GM12878 (cell line): ENCODE measurements at regions not wholly inside any gene's neighbourhood (a gene's known extent, or its start where the extent isn't known, plus 50 kb on each side); places are given as distances from the start of the nearest gene placed in this dataset.

ENCODE experiments used
- ATAC-seq: fragments of 200-7000 bp; cut with Tn5 transposase; 3 replicates; pipeline ENCODE4 v1.9.1; 2020; ENCODE audit warnings: mild to moderate bottlenecking, moderate library complexity
- BruUV-seq: library from RNA; stranded (reverse); fragments of 400-500 nt; replicated peaks from 2 replicates; lab custom pipeline; 2021; lab: Mats Ljungman, UMichigan
- CTCF ChIA-PET: fragments of 300-600 bp; sonication (Branson Sonifier 250); formaldehyde crosslinking; extraction: SDS; loops from one replicate; lab custom pipeline; 2021; ENCODE audit warnings: inconsistent platforms; lab: Yijun Ruan, JAX
- POLR2A ChIA-PET: fragments of 350-600 bp; formaldehyde crosslinking; extraction: SDS; loops from one replicate; lab custom pipeline; 2021; ENCODE audit warnings: inconsistent platforms; lab: Charles Lee
- RAD21 ChIA-PET: fragments of 300-600 bp; sonication (Branson Sonifier 250); formaldehyde crosslinking; loops from one replicate; lab custom pipeline; 2023; ENCODE audit warnings: antibody characterized with exemption; ENCODE audit not compliant: unreplicated experiment; lab: Charles Lee
- SMC1A ChIA-PET: fragments of 300-600 bp; sonication (Branson Sonifier 250); formaldehyde crosslinking; loops from one replicate; lab custom pipeline; 2023; ENCODE audit not compliant: unreplicated experiment, uncharacterized antibody; lab: Charles Lee
- DNase-seq: peaks from one replicate; pipeline ENCODE4 v3.0.0-alpha.2; 2011; ENCODE audit warnings: low read depth, low spot score
- FAIRE-seq: peaks from 3 replicates; lab custom pipeline; 2011; peaks lifted over from hg19 to GRCh38; lab: Jason Lieb, UNC
- H2AFZ ChIP-seq: 2 replicates; pipeline ENCODE4 v1.6.0; 2011; ENCODE audit warnings: low read depth, low read length, control low read depth; ENCODE audit not compliant: control insufficient read depth
- H3K27ac ChIP-seq: 2 replicates; pipeline ENCODE4 v1.5.1; 2011; ENCODE audit warnings: control low read depth; ENCODE audit not compliant: control insufficient read depth, insufficient read depth
- H3K27me3 ChIP-seq, 2 experiments: replicated peaks in 1 of 2; 2 replicates each; pipeline versions ENCODE4 v1.6.0 to v1.6.1; 2011; ENCODE audit warnings: low read length in 1 of 2; ENCODE audit not compliant: control insufficient read depth in 2 of 2, insufficient read depth in 2 of 2
- H3K36me3 ChIP-seq, 2 experiments: 2 replicates each; pipeline ENCODE4 v1.5.1; 2011; ENCODE audit warnings: low read length in 1 of 2; ENCODE audit not compliant: control insufficient read depth in 2 of 2, insufficient read depth in 2 of 2
- H3K4me1 ChIP-seq: 2 replicates; pipeline ENCODE4 v1.6.1; 2011; ENCODE audit warnings: mild to moderate bottlenecking, low read length, moderate library complexity, mixed read lengths; ENCODE audit not compliant: control insufficient read depth, insufficient read depth
- H3K4me2 ChIP-seq: 2 replicates; pipeline ENCODE4 v1.6.0; 2011; ENCODE audit warnings: control low read depth; ENCODE audit not compliant: control insufficient read depth, insufficient read depth
- H3K4me3 ChIP-seq: fragments of 200-600 bp; sonication (generic); 2 replicates; pipeline ENCODE4 v1.5.1; 2016
- H3K79me2 ChIP-seq: 2 replicates; pipeline ENCODE4 v1.6.0; 2011; ENCODE audit warnings: low read length; ENCODE audit not compliant: control insufficient read depth, insufficient read depth
- H3K9ac ChIP-seq: 2 replicates; pipeline ENCODE4 v1.8.0; 2011; ENCODE audit warnings: low read length, control low read depth, mixed read lengths; ENCODE audit not compliant: control insufficient read depth, insufficient read depth
- H3K9me3 ChIP-seq: replicated peaks from 3 replicates; pipeline ENCODE4 v1.5.1; 2011; ENCODE audit warnings: mild to moderate bottlenecking, low read length; ENCODE audit not compliant: control insufficient read depth, insufficient read depth
- H4K20me1 ChIP-seq: 2 replicates; pipeline ENCODE4 v1.6.0; 2011; ENCODE audit not compliant: control insufficient read depth, insufficient read depth
- BCL3 ChIP-seq: IDR thresholded peaks from 2 replicates; pipeline ENCODE4 v1.6.1; 2011; ENCODE audit warnings: borderline replicate concordance, low read depth, mild to moderate bottlenecking, moderate library complexity, low read length; ENCODE audit not compliant: insufficient read depth, poor library complexity, severe bottlenecking
- BRCA1 ChIP-seq: IDR thresholded peaks from 2 replicates; pipeline ENCODE4 v1.6.1; 2011; ENCODE audit warnings: low read depth, low read length, improper control_type of control experiment
- CBX3 ChIP-seq: fragments of 200-600 bp; sonication (generic); IDR thresholded peaks from 2 replicates; pipeline ENCODE4 v1.6.1; 2016; ENCODE audit warnings: low read depth, borderline replicate concordance
- CHD1 ChIP-seq: IDR thresholded peaks from 2 replicates; pipeline ENCODE4 v1.6.1; 2012; ENCODE audit warnings: low read depth, low read length, improper control_type of control experiment
- CREB1 ChIP-seq: IDR thresholded peaks from 2 replicates; pipeline ENCODE4 v1.6.1; 2012; ENCODE audit warnings: low read depth, mild to moderate bottlenecking, inconsistent platforms
- HDAC2 ChIP-seq: fragments of 200-600 bp; sonication (generic); IDR thresholded peaks from 2 replicates; pipeline ENCODE4 v1.6.1; 2017
- NRF1 ChIP-seq: conservative IDR thresholded peaks from 2 replicates; pipeline ENCODE4 v1.6.1; 2011; ENCODE audit warnings: mild to moderate bottlenecking, low read depth, low read length, improper control_type of control experiment
- PAX8 ChIP-seq: fragments of 450-650 bp; IDR thresholded peaks from 2 replicates; pipeline ENCODE4 v1.6.1; 2017; ENCODE audit warnings: mild to moderate bottlenecking, moderate library complexity
- RBBP5 ChIP-seq: fragments of 200-600 bp; sonication (generic); conservative IDR thresholded peaks from 2 replicates; pipeline ENCODE4 v1.6.1; 2016
- SRF ChIP-seq, 2 experiments: IDR thresholded peaks; 2 replicates each; pipeline ENCODE4 v1.6.1; 2011; ENCODE audit warnings: low read depth in 2 of 2, low read length in 2 of 2, mild to moderate bottlenecking in 1 of 2, moderate library complexity in 1 of 2
- ZZZ3 ChIP-seq: IDR thresholded peaks from 2 replicates; pipeline ENCODE4 v1.6.1; 2011; ENCODE audit warnings: low read depth; ENCODE audit not compliant: control insufficient read depth, insufficient read length
- WGBS: methylation state at CpG from one replicate; pipeline ENCODE4 v1.1.6; 2016; ENCODE audit warnings: low lambda C conversion rate; ENCODE audit not compliant: insufficient replicate concordance, insufficient coverage; ENCODE audit errors: missing lambda C conversion rate; 5-methylcytosine and 5-hydroxymethylcytosine counted together
- in situ Hi-C: fragments of 300-500 bp; cut with MboI; formaldehyde crosslinking; loops from 9 replicates; pipeline ENCODE4 v1.14.3; 2018; ENCODE audit warnings: mixed read lengths
- intact Hi-C: fragments of 100-400 bp; cut with micrococcal nuclease; formaldehyde crosslinking; loops from one replicate; pipeline ENCODE4 v1.14.2; 2022; ENCODE audit not compliant: unreplicated experiment
- TF ChIP-seq, protein P1 (sequence below): IDR thresholded peaks from 2 replicates; pipeline ENCODE4 v1.6.1; 2011; ENCODE audit warnings: low read depth, mild to moderate bottlenecking, low read length, moderate library complexity, borderline replicate concordance; ENCODE audit errors: extremely low read depth
- TF ChIP-seq, protein P2 (sequence below): fragments of 450-650 bp; formaldehyde crosslinking; IDR thresholded peaks from 2 replicates; pipeline ENCODE4 v1.5.0; 2022; ENCODE audit warnings: mild to moderate bottlenecking, missing genetic modification characterization

DNA sequence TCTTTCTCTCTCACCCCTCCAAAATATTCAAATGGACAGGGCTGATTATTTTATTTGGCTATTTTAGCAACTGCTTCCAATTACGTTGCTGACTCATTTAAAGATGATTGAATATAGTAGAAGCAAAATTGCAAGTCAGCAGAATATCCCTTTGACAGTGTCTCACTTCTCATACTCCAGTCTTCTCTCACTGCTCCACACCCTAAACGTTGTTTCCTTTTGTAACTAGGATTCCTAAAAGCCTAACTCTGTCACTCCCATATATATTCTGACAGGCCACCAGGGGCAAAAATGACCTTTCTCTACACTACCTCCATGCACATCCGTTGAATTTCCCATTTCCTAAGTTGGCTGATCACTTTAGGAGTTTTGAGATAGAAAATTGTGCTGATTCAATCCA, 351.1 kb downstream of the RND3 start:
- FAIRE-seq (no peak), DNase-seq (no peak), ATAC-seq (no peak)
- H3K36me3 ChIP-seq: no peaks in the 10 kb centered on the region
- no peaks in the 10 kb centered on the region for H3K9me3 ChIP-seq
- SMC1A ChIA-PET: no interaction called here
- TF ChIP-seq RBBP5: no peak
- POLR2A ChIA-PET: no interaction called here
- H4K20me1 ChIP-seq: no peaks in the 10 kb centered on the region
- intact Hi-C loops (no loop called here), in situ Hi-C loops (no loop called here)
- WGBS: 4% methylated on average over 3 of the region's 3 CpGs
- no peak overlapping the region for H3K27ac ChIP-seq
- no peaks in the 10 kb centered on the region for H3K27me3 ChIP-seq
- BruUV-seq: no TSS peak
- CTCF ChIA-PET: no interaction called here
- H3K9ac ChIP-seq: no peak overlapping the region
- H3K4me2 ChIP-seq: no peak overlapping the region
- H3K79me2 ChIP-seq: no peaks in the 10 kb centered on the region
- RAD21 ChIA-PET: no interaction called here
- H2AFZ ChIP-seq: no peak overlapping the region
- no peak overlapping the region for H3K4me3 ChIP-seq
- no peaks in the 10 kb centered on the region for H3K4me1 ChIP-seq

DNA sequence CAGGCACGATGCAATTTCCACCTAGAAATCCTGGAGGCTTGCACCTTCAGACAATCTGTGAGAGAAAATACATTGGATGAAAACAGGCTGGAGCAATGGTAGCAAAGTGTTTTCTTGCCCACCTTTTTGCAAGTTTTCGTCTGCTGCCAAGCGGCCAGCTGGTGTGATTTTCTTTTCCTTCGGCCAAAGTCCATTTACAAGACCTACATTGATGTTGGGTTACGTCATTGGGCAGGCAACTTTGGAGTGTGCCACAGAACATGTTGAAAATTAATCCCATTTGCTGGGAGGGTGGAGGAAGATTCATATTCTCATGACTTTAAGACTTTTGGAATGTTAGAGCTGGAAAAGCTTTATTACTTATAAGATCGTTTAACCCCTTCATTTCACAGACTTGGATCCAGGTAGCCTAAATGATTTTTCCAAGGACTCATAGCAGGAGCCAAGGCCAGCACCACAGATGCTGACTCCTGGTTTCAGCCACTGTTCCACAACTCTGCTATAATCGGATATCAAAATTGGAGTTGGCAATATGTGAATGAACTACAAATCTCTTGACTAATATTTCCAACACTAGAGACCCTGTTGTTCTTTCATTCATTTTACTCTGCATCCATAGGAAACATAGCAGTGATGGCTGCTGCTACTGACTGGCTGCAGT, 352.1 kb downstream of the RND3 start:
- 43% methylated on average over 7 of the region's 7 CpGs for WGBS
- Histone ChIP-seq H3K4me2 (no peak overlapping the region), H3K9me3 (no peaks in the 10 kb centered on the region), H3K9ac (no peak overlapping the region), H3K27ac (no peak overlapping the region), H4K20me1 (no peaks in the 10 kb centered on the region), H3K27me3 (no peaks in the 10 kb centered on the region), H3K36me3 (no peaks in the 10 kb centered on the region), H3K79me2 (no peaks in the 10 kb centered on the region), H3K4me3 (no peak overlapping the region), H2AFZ (no peak overlapping the region), H3K4me1 (no peaks in the 10 kb centered on the region)
- DNase-seq: no peak
- RAD21 ChIA-PET: no interaction called here
- POLR2A ChIA-PET: no interaction called here
- SMC1A ChIA-PET: interaction anchor here (0.9 kb wide), 1 partner anchor 18 kb away, joined by 3 read pairs; no protein-coding TSS in a partner anchor
- CTCF ChIA-PET: no interaction called here
- BruUV-seq: no TSS peak
- no peak for ATAC-seq
- intact Hi-C loops: no loop called here
- no peak for TF ChIP-seq BCL3
- TF ChIP-seq, protein P1, sequence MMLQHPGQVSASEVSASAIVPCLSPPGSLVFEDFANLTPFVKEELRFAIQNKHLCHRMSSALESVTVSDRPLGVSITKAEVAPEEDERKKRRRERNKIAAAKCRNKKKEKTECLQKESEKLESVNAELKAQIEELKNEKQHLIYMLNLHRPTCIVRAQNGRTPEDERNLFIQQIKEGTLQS: no peak
- TF ChIP-seq CREB1: no peak
- TF ChIP-seq CBX3: no peak
- TF ChIP-seq BRCA1: no peak
- TF ChIP-seq NRF1: no peak
- TF ChIP-seq, protein P2, sequence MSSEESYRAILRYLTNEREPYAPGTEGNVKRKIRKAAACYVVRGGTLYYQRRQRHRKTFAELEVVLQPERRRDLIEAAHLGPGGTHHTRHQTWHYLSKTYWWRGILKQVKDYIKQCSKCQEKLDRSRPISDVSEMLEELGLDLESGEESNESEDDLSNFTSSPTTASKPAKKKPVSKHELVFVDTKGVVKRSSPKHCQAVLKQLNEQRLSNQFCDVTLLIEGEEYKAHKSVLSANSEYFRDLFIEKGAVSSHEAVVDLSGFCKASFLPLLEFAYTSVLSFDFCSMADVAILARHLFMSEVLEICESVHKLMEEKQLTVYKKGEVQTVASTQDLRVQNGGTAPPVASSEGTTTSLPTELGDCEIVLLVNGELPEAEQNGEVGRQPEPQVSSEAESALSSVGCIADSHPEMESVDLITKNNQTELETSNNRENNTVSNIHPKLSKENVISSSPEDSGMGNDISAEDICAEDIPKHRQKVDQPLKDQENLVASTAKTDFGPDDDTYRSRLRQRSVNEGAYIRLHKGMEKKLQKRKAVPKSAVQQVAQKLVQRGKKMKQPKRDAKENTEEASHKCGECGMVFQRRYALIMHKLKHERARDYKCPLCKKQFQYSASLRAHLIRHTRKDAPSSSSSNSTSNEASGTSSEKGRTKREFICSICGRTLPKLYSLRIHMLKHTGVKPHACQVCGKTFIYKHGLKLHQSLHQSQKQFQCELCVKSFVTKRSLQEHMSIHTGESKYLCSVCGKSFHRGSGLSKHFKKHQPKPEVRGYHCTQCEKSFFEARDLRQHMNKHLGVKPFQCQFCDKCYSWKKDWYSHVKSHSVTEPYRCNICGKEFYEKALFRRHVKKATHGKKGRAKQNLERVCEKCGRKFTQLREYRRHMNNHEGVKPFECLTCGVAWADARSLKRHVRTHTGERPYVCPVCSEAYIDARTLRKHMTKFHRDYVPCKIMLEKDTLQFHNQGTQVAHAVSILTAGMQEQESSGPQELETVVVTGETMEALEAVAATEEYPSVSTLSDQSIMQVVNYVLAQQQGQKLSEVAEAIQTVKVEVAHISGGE (CRISPR knock-in tag): no peak
- TF ChIP-seq CHD1: no peak
- no peak for TF ChIP-seq HDAC2
- no peak for TF ChIP-seq ZZZ3
- TF ChIP-seq SRF (IDR thresholded peaks at IDR 0.05; ENCODE audit: low read depth in 2 of 2, low read length in 2 of 2): no peak
- no peak for TF ChIP-seq PAX8
- FAIRE-seq: no peak
- in situ Hi-C loops: no loop called here
